GM19328 (cell line): ENCODE measurements at regions not wholly inside any gene's neighbourhood (a gene's known extent, or its start where the extent isn't known, plus 50 kb on each side); places are given as distances from the start of the nearest gene placed in this dataset.
"Not testable (repeated sequence)": the region's sequence is repeated elsewhere in the genome, so short reads cannot be mapped to it uniquely, and the experiment has no call there.

ENCODE experiments used
- ATAC-seq: cut with Tn5 transposase; IDR thresholded peaks from one replicate; pipeline ENCODE4 v1.9.1; 2021; ENCODE audit warnings: mild to moderate bottlenecking, moderate library complexity; ENCODE audit not compliant: unreplicated experiment

DNA sequence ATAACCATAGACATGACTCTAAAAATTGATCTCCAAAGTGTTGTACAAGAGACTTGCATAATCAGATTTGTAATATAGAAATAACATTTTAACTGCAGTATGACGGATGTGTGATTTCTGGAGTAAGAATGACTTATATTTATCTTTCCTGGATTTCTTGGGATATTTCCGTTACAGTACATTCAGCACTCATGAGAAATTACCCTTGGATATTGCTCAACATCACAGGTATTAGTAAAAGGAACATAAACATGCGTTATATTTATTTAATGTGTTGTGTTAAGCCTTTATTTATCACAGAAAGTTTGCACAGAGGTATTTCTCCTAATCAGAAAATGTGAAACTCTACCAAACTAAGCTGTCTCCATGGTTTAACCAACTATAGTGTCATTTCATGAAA lies 1823.9 kb upstream of the C9orf72 start:
- ATAC-seq: no peak

GRCh38 chr9:29416204-29416603 lies 1842.9 kb upstream of the C9orf72 start:
- ATAC-seq: no peak

DNA sequence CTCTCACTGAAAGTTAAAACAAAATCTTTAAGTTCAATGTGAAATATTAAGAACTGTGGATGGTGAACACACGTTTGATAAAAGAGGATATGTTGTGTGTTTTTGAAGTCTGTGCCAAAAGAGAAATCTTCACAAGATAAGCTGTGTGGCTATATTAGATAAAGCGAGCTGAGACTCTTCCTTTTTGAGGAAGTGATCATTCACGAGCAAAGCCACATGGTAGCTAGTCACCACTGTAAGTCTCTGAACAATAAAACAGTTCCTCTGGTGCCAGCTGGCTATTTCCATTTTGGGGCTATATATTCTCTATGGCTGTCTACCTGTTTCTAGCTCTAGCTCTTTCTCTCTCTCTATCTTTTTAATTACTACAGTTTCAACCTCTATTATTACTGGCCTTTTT lies 1849.2 kb upstream of the C9orf72 start:
- no peak for ATAC-seq

DNA sequence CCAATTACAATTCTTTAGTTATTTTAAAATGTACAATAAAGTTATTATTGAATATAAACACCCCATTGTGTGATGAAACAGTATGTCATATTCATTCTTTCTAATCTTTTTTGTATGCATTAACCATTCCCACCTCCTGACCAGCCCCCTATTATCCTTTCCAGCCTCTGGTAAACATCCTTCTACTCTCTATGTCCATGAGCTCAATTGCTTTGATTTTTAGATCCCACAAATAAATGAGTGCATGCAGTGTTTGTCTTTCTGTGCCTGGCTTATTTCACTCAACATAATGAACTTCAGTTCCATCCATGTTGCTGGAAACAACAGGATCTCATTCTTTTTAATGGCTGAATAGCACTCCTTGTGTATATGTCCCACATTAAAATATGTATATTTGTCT lies 1858.9 kb upstream of the C9orf72 start:
- ATAC-seq: no peak

DNA sequence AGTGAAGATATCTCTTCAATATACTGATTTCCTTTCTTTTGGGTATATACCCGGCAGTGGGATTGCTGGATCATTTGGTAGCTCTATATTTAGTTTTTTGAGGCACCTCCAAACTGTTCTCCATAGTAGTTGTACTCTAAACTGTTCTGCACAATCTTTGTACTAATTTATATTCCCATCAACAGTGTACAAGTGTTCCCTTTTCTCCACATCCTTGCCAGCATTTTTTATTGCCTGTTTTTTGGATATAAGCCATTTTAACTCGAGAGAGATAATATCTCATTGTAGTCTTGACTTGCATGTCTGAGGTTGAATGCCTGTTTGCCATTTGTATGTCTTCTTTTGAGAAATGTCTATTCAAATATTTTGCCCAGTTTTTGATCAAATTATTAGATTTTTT lies 1859.4 kb upstream of the C9orf72 start:
- ATAC-seq: not testable (repeated sequence)

- no peak for ATAC-seq
Measured at GRCh38 chr9:29435368-29435767, 1862.1 kb upstream of the C9orf72 start.

- no peak for ATAC-seq
Measured at GRCh38 chr9:29437526-29437925, 1864.2 kb upstream of the C9orf72 start.

- ATAC-seq: no peak
Measured at GRCh38 chr9:29439961-29440360, 1866.7 kb upstream of the C9orf72 start.

- no peak for ATAC-seq
Measured at GRCh38 chr9:29440449-29440848, 1867.2 kb upstream of the C9orf72 start.

GRCh38 chr9:29445751-29446150 lies 1872.5 kb upstream of the C9orf72 start:
- no peak for ATAC-seq

DNA sequence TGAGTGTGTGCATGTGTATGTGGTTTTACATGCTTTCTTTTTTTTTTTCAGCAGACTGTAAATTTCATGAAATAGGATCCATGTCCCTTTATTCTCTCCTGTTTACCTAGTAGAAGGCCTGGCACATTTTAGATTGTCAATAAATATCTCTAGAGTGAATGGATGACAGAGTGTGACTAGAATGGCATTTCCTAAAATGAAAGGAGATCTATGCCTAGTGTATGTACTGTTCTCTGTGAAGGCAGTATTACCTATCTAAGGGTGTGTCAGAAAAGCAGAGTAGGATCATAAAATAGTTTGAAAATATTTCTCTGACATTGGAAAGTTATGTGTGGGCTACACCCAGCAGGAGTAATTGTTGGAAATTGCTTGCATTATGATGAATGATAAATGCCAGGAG lies 1876.0 kb upstream of the C9orf72 start:
- ATAC-seq: no peak

DNA sequence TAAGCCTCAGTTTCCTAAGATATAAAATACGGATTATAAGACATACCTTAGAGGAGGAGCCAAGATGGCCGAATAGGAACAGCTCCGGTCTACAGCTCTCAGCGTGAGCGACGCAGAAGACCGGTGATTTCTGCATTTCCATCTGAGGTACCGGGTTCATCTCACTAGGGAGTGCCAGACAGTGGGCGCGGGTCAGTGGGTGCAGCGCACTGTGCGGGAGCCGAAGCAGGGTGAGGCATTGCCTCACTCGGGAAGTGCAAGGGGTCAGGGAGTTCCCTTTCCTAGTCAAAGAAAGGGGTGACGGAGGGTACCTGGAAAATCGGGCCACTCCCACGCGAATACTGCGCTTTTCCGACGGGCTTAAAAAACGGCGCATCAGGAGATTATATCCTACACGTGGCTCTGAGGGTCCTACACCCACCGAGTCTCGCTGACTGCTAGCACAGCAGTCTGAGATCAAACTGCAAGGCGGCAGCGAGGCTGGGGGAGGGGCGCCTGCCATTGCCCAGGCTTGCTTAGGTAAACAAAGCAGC lies 1877.1 kb upstream of the C9orf72 start:
- not testable (repeated sequence) for ATAC-seq

DNA sequence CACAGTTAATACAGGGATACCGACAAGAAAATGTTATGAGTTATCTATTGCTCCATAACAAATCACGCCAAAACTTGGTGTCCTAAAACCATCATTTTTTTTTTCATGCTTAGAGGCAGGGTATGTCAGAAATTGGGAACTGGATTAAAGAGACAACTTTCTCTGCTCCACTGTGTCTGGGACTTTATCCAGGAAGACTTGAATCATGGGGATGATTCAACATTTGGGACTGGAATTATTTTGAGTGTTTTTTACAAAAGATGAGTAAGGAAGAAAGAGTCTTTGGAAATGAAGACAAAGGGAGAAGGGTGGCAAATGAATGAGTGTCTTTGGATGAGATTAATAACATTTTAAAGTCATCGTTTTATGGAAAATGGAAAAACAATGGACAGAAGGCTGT lies 1883.7 kb upstream of the C9orf72 start:
- no peak for ATAC-seq

DNA sequence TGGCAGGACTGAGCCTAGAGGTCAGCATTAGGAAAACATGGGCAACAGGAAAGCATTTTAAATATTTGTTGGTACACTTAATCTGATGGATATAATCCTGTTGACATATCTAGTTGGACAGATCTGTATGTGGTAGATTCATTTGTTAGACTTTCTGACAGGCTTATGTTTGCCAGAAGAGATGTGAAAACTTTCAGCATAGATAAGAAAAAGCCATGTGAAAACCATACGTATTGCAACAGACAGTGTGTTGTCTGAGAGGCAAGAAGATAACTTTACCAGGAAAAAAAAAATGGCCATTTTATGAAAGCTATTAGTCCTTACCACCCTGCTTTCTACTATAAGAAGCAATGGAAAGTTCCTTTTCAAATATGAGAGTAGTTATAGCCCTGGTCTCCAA lies 1902.2 kb upstream of the C9orf72 start:
- no peak for ATAC-seq

DNA sequence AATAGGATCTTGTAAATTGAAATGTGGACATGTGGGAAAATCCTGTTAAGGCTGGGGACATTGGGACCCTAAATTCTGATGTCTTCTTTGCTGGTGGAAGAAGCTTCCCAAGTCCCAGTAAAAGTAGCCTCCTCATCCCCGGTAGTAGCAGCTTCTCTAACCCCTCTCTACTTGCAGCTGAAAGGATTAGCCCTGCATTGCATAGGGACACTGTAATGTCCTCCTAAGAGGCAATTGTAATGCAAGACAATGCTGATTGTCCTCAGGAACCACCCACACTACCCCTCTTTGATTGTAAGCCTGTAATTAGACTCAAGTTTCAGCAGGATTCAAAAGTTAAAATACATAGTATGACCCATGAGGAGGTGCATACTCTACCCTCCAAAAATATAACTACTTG lies 1938.4 kb upstream of the C9orf72 start:
- no peak for ATAC-seq

DNA sequence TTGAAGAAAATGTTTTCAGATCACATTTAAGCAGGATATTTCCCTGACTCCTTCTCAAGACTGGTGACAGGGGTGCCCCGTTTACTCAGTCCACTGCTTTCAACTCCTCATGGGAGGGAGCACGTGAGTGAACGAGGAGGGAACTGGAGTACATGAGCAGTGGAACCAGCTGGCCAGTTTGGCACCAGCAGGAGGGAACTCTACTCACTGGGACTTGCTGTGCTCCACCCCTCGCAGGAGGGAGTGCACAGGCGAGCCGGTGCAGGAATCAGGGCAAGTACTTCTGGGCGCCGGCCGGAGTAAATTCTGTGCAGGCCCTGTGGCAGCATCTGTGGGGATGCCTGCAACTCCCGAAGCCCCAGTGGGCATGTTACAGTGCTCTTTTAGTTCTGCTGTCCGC lies 1941.1 kb upstream of the C9orf72 start:
- no peak for ATAC-seq

DNA sequence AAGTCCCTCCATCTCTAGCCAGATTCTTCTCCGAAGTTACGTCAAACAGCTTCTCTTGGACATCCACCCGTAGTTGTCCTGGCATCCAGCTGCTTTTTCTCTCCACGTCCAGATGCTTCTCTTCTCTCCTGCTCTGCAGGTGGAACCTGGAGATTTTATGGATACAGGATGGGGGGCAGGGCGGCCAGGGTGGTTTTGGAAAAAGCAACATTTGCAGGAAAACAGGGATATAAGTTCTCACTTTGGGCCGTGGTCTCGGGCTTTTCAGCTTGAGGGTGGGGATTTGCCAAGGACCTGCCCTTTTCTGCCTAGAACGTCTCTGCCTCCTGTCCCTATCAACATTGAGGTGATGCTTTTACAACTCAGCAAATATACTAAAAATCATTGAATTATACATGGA lies 1941.6 kb upstream of the C9orf72 start:
- ATAC-seq: no peak

DNA sequence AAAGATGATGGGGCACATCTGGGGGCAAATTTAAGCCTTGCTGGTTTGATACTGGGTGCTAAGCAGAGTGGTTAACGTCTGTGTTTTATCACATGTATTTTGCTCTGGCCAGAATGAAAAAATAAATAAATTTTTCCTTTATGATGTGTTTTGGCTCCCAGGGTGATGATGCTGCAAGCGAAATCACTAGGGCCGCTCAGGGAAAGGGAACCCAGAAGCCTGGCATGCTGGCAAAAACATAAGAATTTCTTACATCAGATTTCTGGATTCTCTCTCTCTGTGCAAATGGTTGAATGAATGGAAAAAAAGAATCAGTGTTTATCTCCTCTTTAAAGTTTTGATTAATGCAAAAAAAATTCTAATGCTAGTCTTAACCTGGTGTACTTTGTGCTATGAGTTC lies 1975.2 kb upstream of the C9orf72 start:
- ATAC-seq: no peak

GRCh38 chr9:29555502-29555901 lies 1982.2 kb upstream of the C9orf72 start:
- no peak for ATAC-seq

DNA sequence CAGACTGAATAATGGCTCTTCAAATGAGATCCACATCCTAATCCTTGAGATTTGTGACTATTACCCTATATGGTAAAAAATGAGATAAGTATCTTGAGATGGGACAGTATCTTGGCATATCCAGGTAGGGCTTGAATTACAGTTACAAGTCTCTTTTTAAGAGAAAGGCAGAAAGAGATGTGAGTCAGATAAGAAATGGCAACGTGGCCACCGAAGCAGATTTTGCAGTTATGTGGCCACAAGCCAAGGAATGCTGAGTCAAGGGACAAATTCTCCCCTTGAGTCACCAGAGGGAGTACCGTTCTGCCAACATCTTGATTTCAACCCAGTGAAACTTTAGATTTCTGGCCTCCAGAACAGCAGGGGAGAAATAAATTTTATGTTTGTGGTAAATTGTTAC lies 1983.0 kb upstream of the C9orf72 start:
- ATAC-seq: no peak

DNA sequence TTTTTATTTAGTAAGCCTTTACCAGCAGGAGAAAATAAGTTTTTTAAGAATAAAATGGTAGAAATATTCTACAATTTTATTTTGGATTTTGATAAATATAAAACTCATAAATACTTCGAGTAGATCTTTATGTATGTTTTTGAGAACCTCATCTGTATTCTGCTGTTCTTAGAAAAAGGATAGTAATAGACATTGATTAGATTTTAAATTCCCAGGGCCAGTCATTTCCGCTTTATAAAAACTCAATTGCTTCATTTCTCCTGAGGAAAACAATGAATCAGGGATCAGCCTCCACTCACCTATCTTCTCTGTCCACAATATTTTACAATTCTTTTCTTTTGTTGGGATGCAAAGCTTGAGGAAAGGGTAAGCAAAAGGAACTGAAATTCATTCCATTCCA lies 1983.5 kb upstream of the C9orf72 start:
- no peak for ATAC-seq

DNA sequence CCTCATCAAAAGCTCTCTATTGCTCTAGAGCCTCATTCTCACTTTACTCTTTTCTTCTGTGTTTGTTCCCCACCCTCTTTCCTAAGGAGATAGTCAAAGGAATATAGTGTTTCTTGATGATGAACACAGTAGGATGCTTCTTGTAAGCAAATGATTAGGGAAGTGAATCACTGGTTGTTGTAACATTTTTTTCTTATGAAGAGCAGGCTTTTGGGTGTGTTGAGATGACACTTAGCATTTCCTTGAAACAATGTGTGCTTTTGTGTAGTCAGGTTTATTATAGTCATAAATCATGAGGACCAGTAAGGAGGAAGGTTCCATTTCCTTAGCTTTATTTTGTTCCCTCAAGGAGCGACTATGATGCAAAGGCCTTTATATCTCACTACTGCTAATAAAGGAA lies 1991.3 kb upstream of the C9orf72 start:
- no peak for ATAC-seq

- no peak for ATAC-seq
Measured at GRCh38 chr9:29575219-29575618, 2001.9 kb upstream of the C9orf72 start.

DNA sequence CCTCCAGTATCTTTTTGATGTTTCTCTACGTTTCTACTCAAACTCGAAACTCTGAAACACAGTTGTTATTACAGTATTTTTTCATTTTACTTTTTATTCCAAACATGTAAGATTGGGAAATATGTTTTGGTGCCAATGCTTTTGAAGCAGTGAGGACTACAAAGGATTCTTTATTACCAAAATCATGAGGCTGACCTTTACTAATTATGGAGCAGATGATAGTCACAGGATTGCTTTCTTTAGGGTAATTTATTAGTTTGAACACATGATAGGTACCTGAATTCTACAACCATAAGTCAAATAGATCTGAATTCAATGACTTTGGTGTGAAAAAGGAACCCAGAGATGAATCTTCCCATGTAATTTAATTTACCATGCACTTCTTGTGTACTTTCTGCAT lies 2015.1 kb upstream of the C9orf72 start:
- ATAC-seq: no peak
